MCF 10A (cell line): ENCODE measurements at regions not wholly inside any gene's neighbourhood (a gene's known extent, or its start where the extent isn't known, plus 50 kb on each side); places are given as distances from the start of the nearest gene placed in this dataset.

Source experiments
- BruUV-seq: library from RNA; stranded (reverse); fragments of 400-500 nt; replicated peaks from 2 replicates; lab custom pipeline; 2021; lab: Mats Ljungman, UMichigan
- CTCF ChIA-PET: fragments of 300-600 bp; sonication (Branson Sonifier 250); formaldehyde crosslinking; extraction: SDS; loops from one replicate; lab custom pipeline; 2021; ENCODE audit warnings: antibody characterized with exemption, inconsistent platforms; lab: Yijun Ruan, JAX
- POLR2A ChIA-PET: fragments of 300-600, 350-650 bp; sonication (Branson Sonifier 250); formaldehyde crosslinking; extraction: SDS; loops from one replicate; lab custom pipeline; 2020; ENCODE audit warnings: antibody characterized with exemption, inconsistent platforms; lab: Yijun Ruan, JAX
- DNase-seq: peaks from one replicate; pipeline ENCODE4 v3.0.0-alpha.2; 2018; ENCODE audit not compliant: unreplicated experiment
- H3K27ac Mint-ChIP-seq: one replicate; pipeline ENCODE4 v1.8.0; 2022; ENCODE audit warnings: mild to moderate bottlenecking, low read depth, mixed read lengths; ENCODE audit not compliant: unreplicated experiment
- H3K27me3 Mint-ChIP-seq: one replicate; pipeline ENCODE4 v1.8.0; 2022; ENCODE audit warnings: mixed read lengths; ENCODE audit not compliant: insufficient read depth, unreplicated experiment
- H3K36me3 Mint-ChIP-seq: one replicate; pipeline ENCODE4 v1.8.0; 2022; ENCODE audit warnings: mild to moderate bottlenecking, moderate library complexity, mixed read lengths; ENCODE audit not compliant: insufficient read depth, unreplicated experiment
- H3K4me1 Mint-ChIP-seq: one replicate; pipeline ENCODE4 v1.8.0; 2022; ENCODE audit warnings: mixed read lengths; ENCODE audit not compliant: insufficient read depth, unreplicated experiment
- H3K4me3 Mint-ChIP-seq: one replicate; pipeline ENCODE4 v1.8.0; 2022; ENCODE audit warnings: mild to moderate bottlenecking, moderate library complexity, mixed read lengths; ENCODE audit not compliant: unreplicated experiment
- H3K9me3 Mint-ChIP-seq: one replicate; pipeline ENCODE4 v1.8.0; 2022; ENCODE audit warnings: mixed read lengths; ENCODE audit not compliant: unreplicated experiment
- CTCF ChIP-seq: fragments of 200-600 bp; IDR thresholded peaks from one replicate; pipeline ENCODE4 v1.8.0; 2022; ENCODE audit warnings: antibody characterized with exemption, mild to moderate bottlenecking; ENCODE audit not compliant: unreplicated experiment
- intact Hi-C: fragments of 100-400 bp; cut with micrococcal nuclease; formaldehyde crosslinking; loops from 2 replicates; pipeline ENCODE4 v1.14.1; 2022

GRCh38 chr11:37527545-37527944 is 929.5 kb upstream of the RAG2 start:
- no peak overlapping the region for H3K27ac Mint-ChIP-seq
- BruUV-seq: no TSS peak
- TF ChIP-seq CTCF: no peak
- ChIA-PET POLR2A (interaction anchor here (0.8 kb wide), 1 partner anchor 16 kb away, joined by 3 read pairs; no protein-coding TSS in a partner anchor), CTCF (interaction anchor here (0.5 to 0.6 kb wide), 2 partner anchors 36 to 863 kb away, joined by 3 read pairs; no protein-coding TSS in a partner anchor)
- intact Hi-C loops: loop anchor here (5.0 kb wide), 1 partner anchor 525 kb away; no protein-coding TSS in a partner anchor
- no peaks in the 10 kb centered on the region for H3K9me3 Mint-ChIP-seq
- no peaks in the 10 kb centered on the region for H3K27me3 Mint-ChIP-seq
- DNase-seq: no peak
- H3K4me1 Mint-ChIP-seq: no peaks in the 10 kb centered on the region
- H3K4me3 Mint-ChIP-seq: no peak overlapping the region
- H3K36me3 Mint-ChIP-seq: no peaks in the 10 kb centered on the region

- Mint-ChIP-seq H3K27ac (no peak overlapping the region), H3K9me3 (no peaks in the 10 kb centered on the region), H3K4me1 (no peaks in the 10 kb centered on the region), H3K27me3 (no peaks in the 10 kb centered on the region), H3K36me3 (no peaks in the 10 kb centered on the region), H3K4me3 (no peak overlapping the region)
- peak; percentile 30 for TF ChIP-seq CTCF
- no peak for DNase-seq
- BruUV-seq: no TSS peak
- CTCF ChIA-PET: no interaction called here
- intact Hi-C loops: loop anchor here (1.0 to 5.0 kb wide), 2 partner anchors 76 to 523 kb away; no protein-coding TSS in a partner anchor
- POLR2A ChIA-PET: no interaction called here
Observed at GRCh38 chr11:37525336-37525735, 927.3 kb upstream of the RAG2 start.

- H3K36me3 Mint-ChIP-seq: no peaks in the 10 kb centered on the region
- no peak for TF ChIP-seq CTCF
- BruUV-seq: no TSS peak
- H3K9me3 Mint-ChIP-seq: peaks cover 6% of the 10 kb centered on the region
- ChIA-PET POLR2A (interaction anchor here (1.1 kb wide), 1 partner anchor 8 kb away, joined by 4 read pairs; no protein-coding TSS in a partner anchor), CTCF (no interaction called here)
- intact Hi-C loops: no loop called here
- no peaks in the 10 kb centered on the region for H3K4me1 Mint-ChIP-seq
- no peaks in the 10 kb centered on the region for H3K27me3 Mint-ChIP-seq
- DNase-seq: no peak
- no peak overlapping the region for H3K27ac Mint-ChIP-seq
- no peak overlapping the region for H3K4me3 Mint-ChIP-seq
Observed at GRCh38 chr11:37519781-37520180, 921.7 kb upstream of the RAG2 start.

- CTCF ChIA-PET: no interaction called here
- POLR2A ChIA-PET: interaction anchor here (1.1 to 1.3 kb wide), 2 partner anchors 8 to 10 kb away, joined by 3 to 4 read pairs; no protein-coding TSS in a partner anchor
- Mint-ChIP-seq H3K9me3 (peaks cover 6% of the 10 kb centered on the region), H3K27me3 (no peaks in the 10 kb centered on the region), H3K36me3 (no peaks in the 10 kb centered on the region), H3K4me1 (peaks cover 21% of the 10 kb centered on the region), H3K27ac (peak overlapping the region; percentile 81), H3K4me3 (no peak overlapping the region)
- peak; percentile 48 for DNase-seq
- intact Hi-C loops: no loop called here
- TSS peak; percentile 99 for BruUV-seq
- no peak for TF ChIP-seq CTCF
Observed at GRCh38 chr11:37512156-37512780, 914.2 kb upstream of the RAG2 start.
